ENCODE measurements at regions not wholly inside any gene's neighbourhood (a gene's known extent, or its start where the extent isn't known, plus 50 kb on each side); places are given as distances from the start of the nearest gene placed in this dataset.

- H3K4me1 ChIP-seq (ENCODE audit: low read length), result no peaks in the 10 kb centered on the region
- no peak overlapping the region for H3K4me3 ChIP-seq (ENCODE audit: low read length)
- H2AFZ ChIP-seq (ENCODE audit: low read depth, low read length), result no peak overlapping the region
- no peaks in the 10 kb centered on the region for H3K79me2 ChIP-seq (ENCODE audit: low read length)
- H3K9me3 ChIP-seq (ENCODE audit: insufficient read depth, low read length), result no peaks in the 10 kb centered on the region
- TF ChIP-seq EZH2phosphoT487 (IDR thresholded peaks at IDR 0.05; ENCODE audit: low read depth) (no peak), CTCF (IDR thresholded peaks at IDR 0.05; ENCODE audit: low read depth, low read length) (no peak)
- H4K20me1 ChIP-seq (ENCODE audit: insufficient read depth, low read length), result no peaks in the 10 kb centered on the region
- no peak overlapping the region for H3K9ac ChIP-seq (ENCODE audit: low read length)
- no peak overlapping the region for H3K27ac ChIP-seq (ENCODE audit: low read length)
- no peak overlapping the region for H3K4me2 ChIP-seq (ENCODE audit: low read length)
- no peaks in the 10 kb centered on the region for H3K27me3 ChIP-seq (ENCODE audit: low read depth, low read length)
- H3K36me3 ChIP-seq (replicated peaks; ENCODE audit: low read depth, low read length), result no peaks in the 10 kb centered on the region
Measured at GRCh38 chrX:148363471-148364235, 136.8 kb upstream of the AFF2 start.

- Histone ChIP-seq H4K20me1 (ENCODE audit: insufficient read depth, low read length) (no peaks in the 10 kb centered on the region), H3K9ac (ENCODE audit: low read length) (no peak overlapping the region), H3K9me3 (ENCODE audit: insufficient read depth, low read length) (no peaks in the 10 kb centered on the region), H2AFZ (ENCODE audit: low read depth, low read length) (no peak overlapping the region), H3K27ac (ENCODE audit: low read length) (no peak overlapping the region), H3K4me1 (ENCODE audit: low read length) (no peaks in the 10 kb centered on the region), H3K4me2 (ENCODE audit: low read length) (no peak overlapping the region), H3K36me3 (replicated peaks; ENCODE audit: low read depth, low read length) (no peaks in the 10 kb centered on the region), H3K79me2 (ENCODE audit: low read length) (no peaks in the 10 kb centered on the region), H3K4me3 (ENCODE audit: low read length) (no peak overlapping the region), H3K27me3 (ENCODE audit: low read depth, low read length) (no peaks in the 10 kb centered on the region)
- TF ChIP-seq EZH2phosphoT487 (IDR thresholded peaks at IDR 0.05; ENCODE audit: low read depth) (no peak), CTCF (IDR thresholded peaks at IDR 0.05; ENCODE audit: low read depth, low read length) (no peak)
Measured at GRCh38 chrX:148365233-148365632, 135.2 kb upstream of the AFF2 start.

- Histone ChIP-seq H3K4me3 (ENCODE audit: low read length) (no peak overlapping the region), H3K9ac (ENCODE audit: low read length) (no peak overlapping the region), H3K4me1 (ENCODE audit: low read length) (peaks cover 11% of the 10 kb centered on the region), H3K79me2 (ENCODE audit: low read length) (no peaks in the 10 kb centered on the region), H3K27ac (ENCODE audit: low read length) (no peak overlapping the region), H2AFZ (ENCODE audit: low read depth, low read length) (no peak overlapping the region), H3K4me2 (ENCODE audit: low read length) (no peak overlapping the region), H4K20me1 (ENCODE audit: insufficient read depth, low read length) (no peaks in the 10 kb centered on the region), H3K27me3 (ENCODE audit: low read depth, low read length) (no peaks in the 10 kb centered on the region), H3K9me3 (ENCODE audit: insufficient read depth, low read length) (no peaks in the 10 kb centered on the region), H3K36me3 (replicated peaks; ENCODE audit: low read depth, low read length) (no peaks in the 10 kb centered on the region)
- TF ChIP-seq CTCF (IDR thresholded peaks at IDR 0.05; ENCODE audit: low read depth, low read length) (no peak), EZH2phosphoT487 (IDR thresholded peaks at IDR 0.05; ENCODE audit: low read depth) (no peak)
Measured at GRCh38 chrX:148371291-148371690, 129.1 kb upstream of the AFF2 start.

GRCh38 chrX:148372925-148373324 is 127.5 kb upstream of the AFF2 start:
- Histone ChIP-seq H3K4me1 (ENCODE audit: low read length) (peaks cover 11% of the 10 kb centered on the region), H3K9ac (ENCODE audit: low read length) (no peak overlapping the region), H4K20me1 (ENCODE audit: insufficient read depth, low read length) (no peaks in the 10 kb centered on the region), H3K79me2 (ENCODE audit: low read length) (no peaks in the 10 kb centered on the region), H3K9me3 (ENCODE audit: insufficient read depth, low read length) (no peaks in the 10 kb centered on the region), H3K27ac (ENCODE audit: low read length) (no peak overlapping the region), H3K36me3 (replicated peaks; ENCODE audit: low read depth, low read length) (no peaks in the 10 kb centered on the region), H2AFZ (ENCODE audit: low read depth, low read length) (no peak overlapping the region), H3K4me2 (ENCODE audit: low read length) (no peak overlapping the region), H3K4me3 (ENCODE audit: low read length) (no peak overlapping the region), H3K27me3 (ENCODE audit: low read depth, low read length) (no peaks in the 10 kb centered on the region)
- TF ChIP-seq CTCF (IDR thresholded peaks at IDR 0.05; ENCODE audit: low read depth, low read length) (no peak), EZH2phosphoT487 (IDR thresholded peaks at IDR 0.05; ENCODE audit: low read depth) (no peak)
